ENCODE measurements at regions not wholly inside any gene's neighbourhood (a gene's known extent, or its start where the extent isn't known, plus 50 kb on each side); places are given as distances from the start of the nearest gene placed in this dataset.

GRCh38 chr1:55654171-55654570 lies 439.0 kb upstream of the USP24 start:
- ATAC-seq (no peak), DNase-seq (ENCODE audit: low spot score) (no peak)
- H3K27me3 Mint-ChIP-seq = peaks cover 8 to 11% of the 10 kb centered on the region in 2 donors
- no peaks in the 10 kb centered on the region for H3K4me1 Mint-ChIP-seq (ENCODE audit: low read depth in 2 of 2)
- H3K4me3 Mint-ChIP-seq = no peak overlapping the region
- H3K36me3 Mint-ChIP-seq = no peaks in the 10 kb centered on the region
- no peaks in the 10 kb centered on the region for H3K9me3 Mint-ChIP-seq
- no peak overlapping the region for H3K27ac Mint-ChIP-seq

GRCh38 chr1:55650444-55650843 lies 435.3 kb upstream of the USP24 start:
- H3K27ac Mint-ChIP-seq = no peak overlapping the region
- no peaks in the 10 kb centered on the region for H3K36me3 Mint-ChIP-seq
- H3K9me3 Mint-ChIP-seq = no peaks in the 10 kb centered on the region
- ATAC-seq (no peak), DNase-seq (ENCODE audit: low spot score) (no peak)
- no peak overlapping the region for H3K4me3 Mint-ChIP-seq
- H3K4me1 Mint-ChIP-seq (ENCODE audit: low read depth in 2 of 2) = no peaks in the 10 kb centered on the region
- H3K27me3 Mint-ChIP-seq = peaks cover 0 to 5% of the 10 kb centered on the region in 2 donors

DNA sequence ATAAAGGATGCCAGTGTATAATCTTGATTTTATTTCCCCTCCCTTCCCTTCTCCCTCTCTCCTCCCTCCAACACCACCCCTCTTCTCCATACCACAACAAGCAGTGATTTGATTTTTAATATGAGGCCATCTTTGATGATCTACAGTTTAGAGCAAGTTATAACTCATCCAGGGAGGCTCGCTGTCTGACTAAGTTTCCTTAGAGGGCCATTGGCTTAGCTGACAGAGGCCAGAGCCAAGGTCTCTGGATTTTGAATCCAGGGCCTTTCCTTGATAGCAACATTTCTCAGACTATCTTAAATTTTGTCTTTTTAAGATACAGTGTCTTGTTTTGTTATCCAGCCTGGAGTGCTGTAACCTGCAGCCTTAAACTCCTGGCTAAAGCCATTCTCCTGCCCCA lies 431.0 kb upstream of the USP24 start:
- Mint-ChIP-seq H3K4me3 (no peak overlapping the region), H3K27me3 (peaks cover 0 to 4% of the 10 kb centered on the region in 2 donors), H3K9me3 (no peaks in the 10 kb centered on the region), H3K36me3 (no peaks in the 10 kb centered on the region), H3K27ac (no peak overlapping the region), H3K4me1 (ENCODE audit: low read depth in 2 of 2) (peaks cover under 1 to 1% of the 10 kb centered on the region in 2 donors)
- no peak for ATAC-seq
- DNase-seq (ENCODE audit: low spot score) = no peak

- Mint-ChIP-seq H3K4me1 (ENCODE audit: low read depth in 2 of 2) (peaks cover 4 to 7% of the 10 kb centered on the region in 2 donors), H3K9me3 (no peaks in the 10 kb centered on the region), H3K27ac (no peak overlapping the region)
Observed at GRCh38 chr1:55645270-55645669, 430.1 kb upstream of the USP24 start.

DNA sequence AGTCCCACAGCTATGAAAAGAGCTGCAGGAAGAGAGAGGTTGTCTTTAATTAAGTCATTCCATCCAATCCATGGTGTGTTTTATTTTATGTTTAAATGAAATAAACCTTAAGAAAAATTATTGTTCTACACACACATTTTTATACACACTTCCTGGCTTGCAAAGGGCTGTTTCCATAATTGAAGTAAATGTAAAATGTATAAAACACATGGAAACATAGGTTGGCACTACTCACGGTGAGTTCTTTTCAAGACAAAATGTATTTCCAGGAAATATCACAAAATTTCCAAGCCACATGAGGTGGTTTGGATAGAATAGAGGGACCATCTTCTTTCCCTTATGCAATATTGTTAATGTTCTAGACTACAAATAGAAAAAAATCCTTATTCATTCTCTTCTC lies 426.8 kb upstream of the USP24 start:
- H3K36me3 Mint-ChIP-seq = no peaks in the 10 kb centered on the region

More at GRCh38 chr1:55645270-55645669, 430.1 kb upstream of the USP24 start:
- Mint-ChIP-seq H3K4me3 (no peak overlapping the region), H3K36me3 (no peaks in the 10 kb centered on the region), H3K27me3 (peaks cover 0 to 4% of the 10 kb centered on the region in 2 donors)
- DNase-seq (ENCODE audit: low spot score) (no peak), ATAC-seq (no peak)

GRCh38 chr1:55640708-55641473 lies 425.7 kb upstream of the USP24 start:
- Mint-ChIP-seq H3K4me3 (peak overlapping the region; percentile 65), H3K4me1 (ENCODE audit: low read depth in 2 of 2) (peaks cover 4 to 7% of the 10 kb centered on the region in 2 donors), H3K9me3 (no peaks in the 10 kb centered on the region), H3K27ac (peak overlapping the region in 1 of 2 donors; percentile 61), H3K36me3 (no peaks in the 10 kb centered on the region), H3K27me3 (peaks cover 8 to 15% of the 10 kb centered on the region in 2 donors)
- ATAC-seq = no peak
- DNase-seq (ENCODE audit: low spot score) = no peak

More for the DNA sequence above, 426.8 kb upstream of the USP24 start:
- ATAC-seq = no peak
- DNase-seq (ENCODE audit: low spot score) = no peak
- Mint-ChIP-seq H3K9me3 (no peaks in the 10 kb centered on the region), H3K27me3 (peaks cover 5 to 13% of the 10 kb centered on the region in 2 donors), H3K4me3 (no peak overlapping the region), H3K4me1 (ENCODE audit: low read depth in 2 of 2) (peaks cover 4 to 7% of the 10 kb centered on the region in 2 donors), H3K27ac (no peak overlapping the region)

- H3K27me3 Mint-ChIP-seq = peaks cover 18 to 21% of the 10 kb centered on the region in 2 donors
Observed at GRCh38 chr1:55639526-55639925, 424.4 kb upstream of the USP24 start.

GRCh38 chr1:55639051-55639450 lies 423.9 kb upstream of the USP24 start:
- no peak for DNase-seq (ENCODE audit: low spot score)
- no peak overlapping the region for H3K27ac Mint-ChIP-seq
- H3K4me3 Mint-ChIP-seq = no peak overlapping the region
- peaks cover 18 to 21% of the 10 kb centered on the region in 2 donors for H3K27me3 Mint-ChIP-seq
- H3K9me3 Mint-ChIP-seq = no peaks in the 10 kb centered on the region
- no peaks in the 10 kb centered on the region for H3K36me3 Mint-ChIP-seq
- no peak for ATAC-seq
- peaks cover 4 to 7% of the 10 kb centered on the region in 2 donors for H3K4me1 Mint-ChIP-seq (ENCODE audit: low read depth in 2 of 2)

More at GRCh38 chr1:55639526-55639925, 424.4 kb upstream of the USP24 start:
- H3K4me3 Mint-ChIP-seq = no peak overlapping the region
- no peaks in the 10 kb centered on the region for H3K9me3 Mint-ChIP-seq
- no peak for ATAC-seq
- peaks cover 4 to 7% of the 10 kb centered on the region in 2 donors for H3K4me1 Mint-ChIP-seq (ENCODE audit: low read depth in 2 of 2)
- no peak overlapping the region for H3K27ac Mint-ChIP-seq
- H3K36me3 Mint-ChIP-seq = no peaks in the 10 kb centered on the region
- DNase-seq (ENCODE audit: low spot score) = no peak

GRCh38 chr1:55636696-55637095 lies 421.5 kb upstream of the USP24 start:
- ATAC-seq (no peak), DNase-seq (ENCODE audit: low spot score) (no peak)
- H3K27ac Mint-ChIP-seq = no peak overlapping the region
- peaks cover 18 to 21% of the 10 kb centered on the region in 2 donors for H3K27me3 Mint-ChIP-seq
- no peaks in the 10 kb centered on the region for H3K36me3 Mint-ChIP-seq
- H3K4me3 Mint-ChIP-seq = no peak overlapping the region
- H3K9me3 Mint-ChIP-seq = no peaks in the 10 kb centered on the region
- H3K4me1 Mint-ChIP-seq (ENCODE audit: low read depth in 2 of 2) = peaks cover 4 to 7% of the 10 kb centered on the region in 2 donors

DNA sequence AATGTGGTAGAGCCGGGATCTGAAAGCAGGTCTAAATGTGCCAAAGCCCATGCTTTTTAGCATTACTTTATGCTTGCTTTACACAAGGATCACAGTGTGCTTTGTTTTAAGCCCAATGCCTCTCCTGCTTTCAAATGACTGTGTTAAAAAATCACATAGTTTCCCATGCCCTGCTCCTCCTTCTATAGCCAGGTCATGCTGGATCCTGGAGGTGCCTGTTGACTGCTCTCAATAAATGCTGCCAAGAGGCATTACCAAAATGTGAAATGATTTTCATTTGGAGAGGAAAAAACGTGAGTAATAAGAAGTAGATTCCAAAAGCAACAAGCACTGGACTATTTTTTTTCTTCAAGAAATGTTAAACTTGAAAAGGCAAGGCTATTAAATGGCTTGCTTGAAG lies 420.7 kb upstream of the USP24 start:
- DNase-seq (ENCODE audit: low spot score) (no peak), ATAC-seq (no peak)
- Mint-ChIP-seq H3K4me3 (no peak overlapping the region), H3K27me3 (peaks cover 18 to 21% of the 10 kb centered on the region in 2 donors), H3K36me3 (no peaks in the 10 kb centered on the region), H3K9me3 (no peaks in the 10 kb centered on the region), H3K4me1 (ENCODE audit: low read depth in 2 of 2) (peaks cover under 1 to 2% of the 10 kb centered on the region in 2 donors), H3K27ac (no peak overlapping the region)

- DNase-seq (ENCODE audit: low spot score) (no peak), ATAC-seq (no peak)
- H3K27ac Mint-ChIP-seq = no peak overlapping the region
- no peaks in the 10 kb centered on the region for H3K9me3 Mint-ChIP-seq
- H3K27me3 Mint-ChIP-seq = peaks cover 18 to 21% of the 10 kb centered on the region in 2 donors
- no peaks in the 10 kb centered on the region for H3K4me1 Mint-ChIP-seq (ENCODE audit: low read depth in 2 of 2)
- no peaks in the 10 kb centered on the region for H3K36me3 Mint-ChIP-seq
- H3K4me3 Mint-ChIP-seq = no peak overlapping the region
Observed at GRCh38 chr1:55634516-55634915, 419.4 kb upstream of the USP24 start.

- Mint-ChIP-seq H3K36me3 (no peaks in the 10 kb centered on the region), H3K27me3 (peaks cover 18 to 22% of the 10 kb centered on the region in 2 donors), H3K4me1 (ENCODE audit: low read depth in 2 of 2) (no peaks in the 10 kb centered on the region), H3K9me3 (no peaks in the 10 kb centered on the region), H3K27ac (no peak overlapping the region), H3K4me3 (no peak overlapping the region)
- no peak for ATAC-seq
- no peak for DNase-seq (ENCODE audit: low spot score)
Observed at GRCh38 chr1:55632906-55633305, 417.7 kb upstream of the USP24 start.

- no peak overlapping the region for H3K27ac Mint-ChIP-seq
- DNase-seq (ENCODE audit: low spot score) (no peak), ATAC-seq (no peak)
- no peaks in the 10 kb centered on the region for H3K36me3 Mint-ChIP-seq
- peaks cover 18 to 26% of the 10 kb centered on the region in 2 donors for H3K27me3 Mint-ChIP-seq
- no peak overlapping the region for H3K4me3 Mint-ChIP-seq
- H3K4me1 Mint-ChIP-seq (ENCODE audit: low read depth in 2 of 2) = no peaks in the 10 kb centered on the region
- H3K9me3 Mint-ChIP-seq = no peaks in the 10 kb centered on the region
Observed at GRCh38 chr1:55632058-55632457, 416.9 kb upstream of the USP24 start.

- DNase-seq (ENCODE audit: low spot score) (no peak), ATAC-seq (no peak)
- Mint-ChIP-seq H3K4me1 (ENCODE audit: low read depth in 2 of 2) (no peaks in the 10 kb centered on the region), H3K27me3 (peaks cover 15 to 24% of the 10 kb centered on the region in 2 donors), H3K27ac (no peak overlapping the region), H3K9me3 (no peaks in the 10 kb centered on the region), H3K4me3 (no peak overlapping the region), H3K36me3 (no peaks in the 10 kb centered on the region)
Observed at GRCh38 chr1:55631509-55631908, 416.3 kb upstream of the USP24 start.
